NCI-H128 (cell line): ENCODE measurements at regions not wholly inside any gene's neighbourhood (a gene's known extent, or its start where the extent isn't known, plus 50 kb on each side); places are given as distances from the start of the nearest gene placed in this dataset.

Experiments
- DNase-seq: peaks from one replicate; lab custom pipeline; 2025; ENCODE audit not compliant: unreplicated experiment; lab: John Stamatoyannopoulos, UW

DNA sequence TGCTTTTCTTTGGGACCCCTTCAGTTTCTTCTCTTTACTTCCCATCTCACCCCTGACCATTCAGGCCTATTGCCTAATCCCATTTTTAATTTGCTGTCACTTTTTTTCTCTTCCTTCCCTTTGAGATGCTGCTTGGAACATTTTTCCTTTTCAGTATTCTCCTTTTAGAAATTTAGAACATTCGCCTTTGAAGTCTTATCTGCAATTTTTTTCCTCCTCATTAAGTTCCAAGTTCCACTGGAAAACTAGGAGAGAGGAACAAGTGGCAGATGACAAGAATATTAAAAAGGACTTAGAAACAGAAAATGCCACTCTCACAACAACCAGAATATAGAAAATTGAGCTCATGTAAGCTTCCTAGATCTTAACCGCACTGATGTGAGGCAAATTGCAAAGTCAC lies 126.6 kb downstream of the PSMG1 start:
- DNase-seq = no peak

GRCh38 chr21:39055167-39055767 lies 128.0 kb downstream of the PSMG1 start:
- DNase-seq = no peak

GRCh38 chr21:39054066-39054465 lies 129.2 kb downstream of the PSMG1 start:
- no peak for DNase-seq

DNA sequence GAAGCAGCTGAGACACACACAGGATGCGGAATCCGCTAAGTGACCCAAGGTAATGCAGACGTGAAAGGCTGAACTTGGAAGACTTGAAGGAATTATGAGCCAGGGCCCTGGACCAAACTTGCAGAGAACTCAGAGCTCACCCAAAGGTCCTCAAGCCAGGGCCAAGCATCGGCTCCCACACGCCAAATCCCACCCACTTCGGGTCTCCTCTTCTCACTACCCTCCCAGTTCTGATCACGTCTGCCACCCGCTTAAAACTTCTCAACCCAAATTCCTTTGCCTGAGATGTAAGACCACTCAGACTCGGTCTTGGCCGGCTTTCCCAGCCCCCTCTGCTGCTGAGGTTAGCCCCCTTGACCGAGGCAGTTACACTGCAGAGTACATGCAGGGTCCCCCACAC lies 130.1 kb downstream of the PSMG1 start:
- DNase-seq = no peak

GRCh38 chr21:39052718-39053117 lies 130.5 kb downstream of the PSMG1 start:
- DNase-seq = no peak

DNA sequence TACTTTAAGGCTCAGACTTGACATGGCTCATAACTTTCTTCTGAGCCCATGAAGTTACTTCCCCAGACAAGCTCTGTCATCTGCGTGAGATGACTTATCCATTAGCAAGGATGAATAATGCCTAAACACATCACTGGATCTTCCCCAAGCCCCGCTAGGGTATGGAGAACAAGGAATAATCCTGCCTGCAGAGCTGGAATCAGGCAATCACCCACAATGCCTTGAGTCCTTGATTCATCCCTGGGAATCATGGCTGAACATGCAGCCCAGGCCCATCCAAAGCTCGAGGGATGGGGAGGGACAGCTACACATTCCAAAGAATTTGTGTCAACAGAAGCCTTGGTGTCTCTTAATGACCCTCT lies 131.7 kb downstream of the PSMG1 start:
- DNase-seq = no peak

GRCh38 chr21:39050841-39051587 lies 132.2 kb downstream of the PSMG1 start:
- DNase-seq = no peak

- DNase-seq = no peak
These were observed 134.7 kb downstream of the PSMG1 start for GRCh38 chr21:39048574-39048973.

DNA sequence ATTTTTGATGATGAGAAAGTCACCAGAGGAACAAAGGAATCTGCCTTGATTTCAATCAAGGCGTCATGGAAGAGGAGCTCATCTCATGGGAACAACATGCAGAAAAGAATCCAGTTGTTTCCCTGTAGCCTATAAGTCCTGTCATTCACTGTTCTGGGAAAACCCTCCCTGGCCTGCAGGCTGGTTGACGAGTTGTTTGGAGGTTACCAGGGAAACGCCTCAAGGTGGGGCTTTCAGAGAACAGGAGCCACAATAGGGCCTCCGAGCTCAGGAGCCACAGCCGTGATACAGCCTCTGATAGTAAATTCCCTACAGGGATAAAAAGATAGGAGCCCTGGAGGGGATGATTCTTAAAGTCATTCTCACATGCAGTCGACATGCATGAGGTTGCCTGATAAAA lies 135.2 kb downstream of the PSMG1 start:
- no peak for DNase-seq

DNA sequence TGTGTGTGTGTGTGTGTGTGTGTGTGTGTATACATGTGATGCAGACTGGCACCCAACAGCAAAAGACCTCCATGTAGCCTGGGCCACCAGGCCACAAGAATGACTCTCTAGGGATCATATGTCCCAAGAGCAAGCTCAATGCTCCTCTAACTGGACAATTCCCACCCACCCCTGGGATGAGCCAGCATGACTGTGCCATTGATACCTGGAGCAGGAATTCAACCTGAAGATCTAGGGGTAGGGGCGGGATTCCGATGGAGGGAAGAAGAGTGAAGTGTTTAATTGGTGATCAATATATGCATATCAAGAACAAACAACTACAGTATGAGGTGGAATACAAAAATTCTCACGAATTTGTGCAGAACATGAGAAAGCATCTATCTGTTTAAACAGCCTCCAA lies 136.2 kb downstream of the PSMG1 start:
- no peak for DNase-seq

DNA sequence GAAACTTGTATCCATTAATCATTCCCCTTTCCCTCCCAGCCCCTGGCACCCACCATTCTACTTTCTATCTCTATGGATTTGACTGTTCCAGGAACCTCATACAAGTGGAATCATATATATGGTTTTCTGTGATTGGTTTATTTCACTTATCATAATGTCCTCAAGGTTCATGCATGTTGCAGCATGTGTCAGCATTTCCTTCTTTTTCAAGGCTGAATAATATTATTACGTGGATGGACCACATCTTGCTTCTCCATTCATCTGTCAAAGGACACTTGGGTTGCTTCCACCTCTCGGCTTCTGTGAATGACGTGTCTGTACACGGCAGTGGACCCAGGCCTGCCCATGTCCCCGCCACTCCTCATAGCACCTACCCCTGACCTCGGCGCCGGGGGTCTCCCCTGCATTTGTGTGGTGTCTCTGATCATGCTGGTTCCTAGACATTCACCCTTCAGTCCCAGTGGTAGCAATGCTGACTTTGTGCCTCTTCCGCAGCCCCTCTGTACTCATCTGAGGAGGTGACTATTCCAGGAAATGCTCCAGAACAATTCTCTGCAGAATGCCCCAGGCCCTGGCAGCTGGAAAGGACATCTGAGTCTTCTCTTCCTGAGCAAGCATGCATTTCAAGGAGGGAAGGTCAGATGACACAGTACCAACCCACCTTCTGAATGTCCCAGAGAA lies 136.9 kb downstream of the PSMG1 start:
- no peak for DNase-seq

DNA sequence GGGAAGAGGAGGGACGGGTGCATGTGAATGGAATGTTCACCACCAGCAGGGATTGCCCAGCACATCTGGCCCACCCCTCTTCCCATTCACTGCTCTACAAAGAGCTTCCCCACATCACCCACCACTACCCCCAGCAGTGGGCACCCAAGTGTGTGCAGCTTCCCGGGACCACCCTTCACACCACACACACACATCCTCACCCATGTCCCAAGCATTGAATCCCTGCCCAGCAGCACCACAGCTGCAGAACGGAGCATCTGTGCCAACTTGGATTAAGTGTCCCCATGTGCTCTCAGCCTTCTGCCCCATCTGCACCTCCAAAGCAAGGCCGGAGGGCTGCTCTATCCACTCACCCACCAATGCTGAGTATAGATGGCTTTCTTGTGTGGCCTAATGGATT lies 141.4 kb downstream of the PSMG1 start:
- no peak for DNase-seq

GRCh38 chr21:39040494-39041110 lies 142.6 kb downstream of the PSMG1 start:
- no peak for DNase-seq

GRCh38 chr21:39037807-39038405 lies 145.3 kb downstream of the PSMG1 start:
- no peak for DNase-seq

- no peak for DNase-seq
These were observed 146.7 kb downstream of the PSMG1 start for GRCh38 chr21:39036581-39036980.

DNA sequence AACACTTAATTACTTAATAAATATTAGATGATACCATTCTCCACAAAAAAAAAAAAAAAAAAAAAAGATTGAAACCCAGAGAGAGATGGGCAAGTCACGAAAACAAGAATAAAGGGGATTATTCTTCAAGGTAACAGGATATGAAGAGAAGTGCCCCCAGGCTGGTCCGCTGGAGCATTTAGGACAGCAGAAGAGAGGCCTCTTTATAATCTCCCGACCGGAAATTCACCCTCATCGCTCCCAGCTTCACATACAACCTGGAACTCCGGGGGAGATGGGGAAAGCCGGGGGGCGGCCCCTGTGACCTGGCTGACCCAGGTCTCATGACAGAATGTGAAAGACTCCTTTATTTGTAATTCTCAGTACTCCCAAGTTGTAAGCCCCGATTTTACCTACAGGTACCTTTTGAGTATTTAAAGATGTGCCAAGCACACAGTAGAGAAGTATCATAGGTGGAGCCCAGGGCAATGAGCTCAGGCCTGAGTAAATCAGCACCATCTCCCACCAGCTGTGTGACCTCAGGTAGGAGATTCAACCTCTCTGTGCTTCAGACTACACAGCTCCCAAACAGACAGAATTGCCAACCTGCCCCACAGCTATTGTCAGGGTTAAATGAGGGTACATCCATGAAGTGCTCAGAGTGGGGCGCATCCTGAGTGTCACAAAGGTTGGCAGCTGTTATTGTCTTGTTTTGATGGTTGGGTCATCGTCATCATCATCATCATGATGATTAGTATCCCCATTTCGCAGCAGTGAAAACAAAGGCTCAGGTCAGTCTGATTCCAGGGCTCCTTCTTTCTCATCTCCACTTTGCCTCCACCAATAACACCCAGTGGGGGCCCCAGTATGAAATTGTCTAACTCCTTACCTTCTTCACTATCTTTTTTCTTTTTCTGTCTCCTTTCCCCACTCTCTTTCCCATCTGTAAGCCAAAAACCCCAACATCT lies 148.4 kb downstream of the PSMG1 start:
- no peak for DNase-seq

- DNase-seq = no peak
These were observed 149.2 kb downstream of the PSMG1 start for GRCh38 chr21:39033878-39034589.

GRCh38 chr21:39029900-39030884 lies 153.1 kb downstream of the PSMG1 start:
- DNase-seq = no peak
